WTC11 (cell line): ENCODE measurements at regions not wholly inside any gene's neighbourhood (a gene's known extent, or its start where the extent isn't known, plus 50 kb on each side); places are given as distances from the start of the nearest gene placed in this dataset.

Experiments
- FOXJ3 ChIP-seq: sonication (generic); formaldehyde crosslinking; IDR thresholded peaks from 2 replicates; pipeline ENCODE4 v1.9.0; 2021; ENCODE audit warnings: missing genetic modification reagents, mild to moderate bottlenecking, borderline replicate concordance
- FOXK1 ChIP-seq: sonication (generic); formaldehyde crosslinking; IDR thresholded peaks from 2 replicates; pipeline ENCODE4 v1.8.0; 2022; ENCODE audit warnings: mild to moderate bottlenecking, moderate library complexity, missing genetic modification reagents
- ZNF138 ChIP-seq: sonication (generic); formaldehyde crosslinking; conservative IDR thresholded peaks from 2 replicates; pipeline ENCODE4 v1.8.1; 2022; ENCODE audit warnings: mild to moderate bottlenecking, moderate library complexity, missing genetic modification reagents
- TF ChIP-seq, protein P1 (sequence below): fragments of 200-600 bp; IDR thresholded peaks from 2 replicates; pipeline ENCODE4 v1.8.0; 2022; ENCODE audit warnings: antibody characterized with exemption
- TF ChIP-seq, protein P2 (sequence below): sonication (generic); formaldehyde crosslinking; IDR thresholded peaks from 2 replicates; pipeline ENCODE4 v1.8.0; 2022; ENCODE audit warnings: mild to moderate bottlenecking, missing genetic modification reagents
- TF ChIP-seq, protein P3 (sequence below): sonication (generic); formaldehyde crosslinking; conservative IDR thresholded peaks from 2 replicates; pipeline ENCODE4 v1.8.1; 2022; ENCODE audit warnings: mild to moderate bottlenecking, missing genetic modification reagents
- TF ChIP-seq, protein P4 (sequence below): sonication (generic); formaldehyde crosslinking; IDR thresholded peaks from 2 replicates; pipeline ENCODE4 v1.8.1; 2023; ENCODE audit warnings: mild to moderate bottlenecking, missing genetic modification reagents, borderline replicate concordance
- TF ChIP-seq, protein P5 (sequence below): sonication (generic); formaldehyde crosslinking; IDR thresholded peaks from 2 replicates; pipeline ENCODE4 v1.8.0; 2022; ENCODE audit warnings: mild to moderate bottlenecking, missing genetic modification reagents
- TF ChIP-seq, protein P6 (sequence below): sonication (generic); formaldehyde crosslinking; IDR thresholded peaks from 2 replicates; pipeline ENCODE4 v1.8.0; 2022; ENCODE audit warnings: missing genetic modification reagents

DNA sequence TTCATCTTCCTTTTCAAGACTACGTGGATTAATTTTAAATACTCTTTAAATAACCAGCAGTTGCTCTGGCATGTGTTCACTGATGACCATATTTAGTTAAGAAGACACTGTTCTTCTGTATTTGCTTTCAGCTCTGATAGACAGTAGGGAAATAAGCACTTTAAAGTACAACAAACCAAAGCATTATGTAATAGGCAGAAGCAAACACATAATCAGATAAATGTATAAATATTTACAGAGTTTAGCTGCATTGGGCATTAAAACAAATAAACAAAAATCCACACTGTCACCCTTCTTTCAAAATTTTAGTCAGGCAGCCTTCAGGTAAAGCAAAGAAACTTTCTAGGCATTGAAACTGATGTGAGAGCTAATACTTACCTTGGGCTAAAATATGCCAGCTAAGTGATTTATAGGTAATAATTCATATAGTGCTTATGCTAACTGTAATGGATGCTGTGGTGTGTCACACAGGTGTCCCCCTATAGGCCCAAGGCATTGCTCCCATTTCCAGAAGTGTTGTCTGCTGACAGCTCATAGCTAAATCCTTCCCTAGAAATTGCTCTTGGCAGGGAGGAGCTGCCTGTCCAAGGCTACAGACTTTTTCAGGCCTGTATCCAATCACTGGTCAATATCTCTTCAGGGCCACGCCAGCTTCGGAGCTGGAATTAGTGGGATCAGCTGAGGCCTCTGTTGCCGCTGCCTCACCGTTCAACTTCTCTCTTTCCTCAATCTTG, 111.5 kb upstream of the CITED2 start:
- TF ChIP-seq, protein P1, sequence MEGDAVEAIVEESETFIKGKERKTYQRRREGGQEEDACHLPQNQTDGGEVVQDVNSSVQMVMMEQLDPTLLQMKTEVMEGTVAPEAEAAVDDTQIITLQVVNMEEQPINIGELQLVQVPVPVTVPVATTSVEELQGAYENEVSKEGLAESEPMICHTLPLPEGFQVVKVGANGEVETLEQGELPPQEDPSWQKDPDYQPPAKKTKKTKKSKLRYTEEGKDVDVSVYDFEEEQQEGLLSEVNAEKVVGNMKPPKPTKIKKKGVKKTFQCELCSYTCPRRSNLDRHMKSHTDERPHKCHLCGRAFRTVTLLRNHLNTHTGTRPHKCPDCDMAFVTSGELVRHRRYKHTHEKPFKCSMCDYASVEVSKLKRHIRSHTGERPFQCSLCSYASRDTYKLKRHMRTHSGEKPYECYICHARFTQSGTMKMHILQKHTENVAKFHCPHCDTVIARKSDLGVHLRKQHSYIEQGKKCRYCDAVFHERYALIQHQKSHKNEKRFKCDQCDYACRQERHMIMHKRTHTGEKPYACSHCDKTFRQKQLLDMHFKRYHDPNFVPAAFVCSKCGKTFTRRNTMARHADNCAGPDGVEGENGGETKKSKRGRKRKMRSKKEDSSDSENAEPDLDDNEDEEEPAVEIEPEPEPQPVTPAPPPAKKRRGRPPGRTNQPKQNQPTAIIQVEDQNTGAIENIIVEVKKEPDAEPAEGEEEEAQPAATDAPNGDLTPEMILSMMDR, result no peak
- TF ChIP-seq FOXK1 (CRISPR knock-in tag) (no peak), ZNF138 (CRISPR knock-in tag) (no peak), FOXJ3 (CRISPR knock-in tag) (no peak)
- TF ChIP-seq, protein P2, sequence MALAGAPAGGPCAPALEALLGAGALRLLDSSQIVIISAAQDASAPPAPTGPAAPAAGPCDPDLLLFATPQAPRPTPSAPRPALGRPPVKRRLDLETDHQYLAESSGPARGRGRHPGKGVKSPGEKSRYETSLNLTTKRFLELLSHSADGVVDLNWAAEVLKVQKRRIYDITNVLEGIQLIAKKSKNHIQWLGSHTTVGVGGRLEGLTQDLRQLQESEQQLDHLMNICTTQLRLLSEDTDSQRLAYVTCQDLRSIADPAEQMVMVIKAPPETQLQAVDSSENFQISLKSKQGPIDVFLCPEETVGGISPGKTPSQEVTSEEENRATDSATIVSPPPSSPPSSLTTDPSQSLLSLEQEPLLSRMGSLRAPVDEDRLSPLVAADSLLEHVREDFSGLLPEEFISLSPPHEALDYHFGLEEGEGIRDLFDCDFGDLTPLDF, result no peak
- TF ChIP-seq, protein P3, sequence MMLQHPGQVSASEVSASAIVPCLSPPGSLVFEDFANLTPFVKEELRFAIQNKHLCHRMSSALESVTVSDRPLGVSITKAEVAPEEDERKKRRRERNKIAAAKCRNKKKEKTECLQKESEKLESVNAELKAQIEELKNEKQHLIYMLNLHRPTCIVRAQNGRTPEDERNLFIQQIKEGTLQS (CRISPR knock-in tag), result no peak
- TF ChIP-seq, protein P4, sequence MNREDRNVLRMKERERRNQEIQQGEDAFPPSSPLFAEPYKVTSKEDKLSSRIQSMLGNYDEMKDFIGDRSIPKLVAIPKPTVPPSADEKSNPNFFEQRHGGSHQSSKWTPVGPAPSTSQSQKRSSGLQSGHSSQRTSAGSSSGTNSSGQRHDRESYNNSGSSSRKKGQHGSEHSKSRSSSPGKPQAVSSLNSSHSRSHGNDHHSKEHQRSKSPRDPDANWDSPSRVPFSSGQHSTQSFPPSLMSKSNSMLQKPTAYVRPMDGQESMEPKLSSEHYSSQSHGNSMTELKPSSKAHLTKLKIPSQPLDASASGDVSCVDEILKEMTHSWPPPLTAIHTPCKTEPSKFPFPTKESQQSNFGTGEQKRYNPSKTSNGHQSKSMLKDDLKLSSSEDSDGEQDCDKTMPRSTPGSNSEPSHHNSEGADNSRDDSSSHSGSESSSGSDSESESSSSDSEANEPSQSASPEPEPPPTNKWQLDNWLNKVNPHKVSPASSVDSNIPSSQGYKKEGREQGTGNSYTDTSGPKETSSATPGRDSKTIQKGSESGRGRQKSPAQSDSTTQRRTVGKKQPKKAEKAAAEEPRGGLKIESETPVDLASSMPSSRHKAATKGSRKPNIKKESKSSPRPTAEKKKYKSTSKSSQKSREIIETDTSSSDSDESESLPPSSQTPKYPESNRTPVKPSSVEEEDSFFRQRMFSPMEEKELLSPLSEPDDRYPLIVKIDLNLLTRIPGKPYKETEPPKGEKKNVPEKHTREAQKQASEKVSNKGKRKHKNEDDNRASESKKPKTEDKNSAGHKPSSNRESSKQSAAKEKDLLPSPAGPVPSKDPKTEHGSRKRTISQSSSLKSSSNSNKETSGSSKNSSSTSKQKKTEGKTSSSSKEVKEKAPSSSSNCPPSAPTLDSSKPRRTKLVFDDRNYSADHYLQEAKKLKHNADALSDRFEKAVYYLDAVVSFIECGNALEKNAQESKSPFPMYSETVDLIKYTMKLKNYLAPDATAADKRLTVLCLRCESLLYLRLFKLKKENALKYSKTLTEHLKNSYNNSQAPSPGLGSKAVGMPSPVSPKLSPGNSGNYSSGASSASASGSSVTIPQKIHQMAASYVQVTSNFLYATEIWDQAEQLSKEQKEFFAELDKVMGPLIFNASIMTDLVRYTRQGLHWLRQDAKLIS (CRISPR knock-in tag), result no peak
- TF ChIP-seq, protein P5, sequence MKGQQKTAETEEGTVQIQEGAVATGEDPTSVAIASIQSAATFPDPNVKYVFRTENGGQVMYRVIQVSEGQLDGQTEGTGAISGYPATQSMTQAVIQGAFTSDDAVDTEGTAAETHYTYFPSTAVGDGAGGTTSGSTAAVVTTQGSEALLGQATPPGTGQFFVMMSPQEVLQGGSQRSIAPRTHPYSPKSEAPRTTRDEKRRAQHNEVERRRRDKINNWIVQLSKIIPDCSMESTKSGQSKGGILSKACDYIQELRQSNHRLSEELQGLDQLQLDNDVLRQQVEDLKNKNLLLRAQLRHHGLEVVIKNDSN (CRISPR knock-in tag), result no peak
- TF ChIP-seq, protein P6, sequence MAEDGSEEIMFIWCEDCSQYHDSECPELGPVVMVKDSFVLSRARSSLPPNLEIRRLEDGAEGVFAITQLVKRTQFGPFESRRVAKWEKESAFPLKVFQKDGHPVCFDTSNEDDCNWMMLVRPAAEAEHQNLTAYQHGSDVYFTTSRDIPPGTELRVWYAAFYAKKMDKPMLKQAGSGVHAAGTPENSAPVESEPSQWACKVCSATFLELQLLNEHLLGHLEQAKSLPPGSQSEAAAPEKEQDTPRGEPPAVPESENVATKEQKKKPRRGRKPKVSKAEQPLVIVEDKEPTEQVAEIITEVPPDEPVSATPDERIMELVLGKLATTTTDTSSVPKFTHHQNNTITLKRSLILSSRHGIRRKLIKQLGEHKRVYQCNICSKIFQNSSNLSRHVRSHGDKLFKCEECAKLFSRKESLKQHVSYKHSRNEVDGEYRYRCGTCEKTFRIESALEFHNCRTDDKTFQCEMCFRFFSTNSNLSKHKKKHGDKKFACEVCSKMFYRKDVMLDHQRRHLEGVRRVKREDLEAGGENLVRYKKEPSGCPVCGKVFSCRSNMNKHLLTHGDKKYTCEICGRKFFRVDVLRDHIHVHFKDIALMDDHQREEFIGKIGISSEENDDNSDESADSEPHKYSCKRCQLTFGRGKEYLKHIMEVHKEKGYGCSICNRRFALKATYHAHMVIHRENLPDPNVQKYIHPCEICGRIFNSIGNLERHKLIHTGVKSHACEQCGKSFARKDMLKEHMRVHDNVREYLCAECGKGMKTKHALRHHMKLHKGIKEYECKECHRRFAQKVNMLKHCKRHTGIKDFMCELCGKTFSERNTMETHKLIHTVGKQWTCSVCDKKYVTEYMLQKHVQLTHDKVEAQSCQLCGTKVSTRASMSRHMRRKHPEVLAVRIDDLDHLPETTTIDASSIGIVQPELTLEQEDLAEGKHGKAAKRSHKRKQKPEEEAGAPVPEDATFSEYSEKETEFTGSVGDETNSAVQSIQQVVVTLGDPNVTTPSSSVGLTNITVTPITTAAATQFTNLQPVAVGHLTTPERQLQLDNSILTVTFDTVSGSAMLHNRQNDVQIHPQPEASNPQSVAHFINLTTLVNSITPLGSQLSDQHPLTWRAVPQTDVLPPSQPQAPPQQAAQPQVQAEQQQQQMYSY (CRISPR knock-in tag), result no peak
